ENCODE measurements at regions not wholly inside any gene's neighbourhood (a gene's known extent, or its start where the extent isn't known, plus 50 kb on each side); places are given as distances from the start of the nearest gene placed in this dataset.

DNA sequence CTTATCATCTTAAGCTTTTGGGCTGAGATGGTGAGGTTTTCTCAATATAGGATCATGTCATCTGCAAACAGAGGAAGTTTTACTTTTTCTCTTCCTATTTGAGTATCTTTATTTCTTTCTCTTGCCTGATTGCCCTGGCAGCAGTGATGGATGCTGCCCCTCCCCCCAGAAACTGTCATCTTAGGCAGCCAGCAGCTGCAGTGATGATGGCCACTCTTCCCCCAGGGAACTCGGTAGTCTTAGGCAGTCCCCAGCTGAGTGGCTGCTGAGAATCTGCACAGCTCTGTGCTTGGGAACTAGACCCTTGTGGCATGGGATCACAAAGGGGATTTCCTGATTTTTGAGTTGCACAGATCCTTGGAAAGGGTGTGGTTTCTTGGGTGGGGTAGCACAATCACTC is 791.1 kb upstream of the ALCAM start:
- TF ChIP-seq, protein P1, sequence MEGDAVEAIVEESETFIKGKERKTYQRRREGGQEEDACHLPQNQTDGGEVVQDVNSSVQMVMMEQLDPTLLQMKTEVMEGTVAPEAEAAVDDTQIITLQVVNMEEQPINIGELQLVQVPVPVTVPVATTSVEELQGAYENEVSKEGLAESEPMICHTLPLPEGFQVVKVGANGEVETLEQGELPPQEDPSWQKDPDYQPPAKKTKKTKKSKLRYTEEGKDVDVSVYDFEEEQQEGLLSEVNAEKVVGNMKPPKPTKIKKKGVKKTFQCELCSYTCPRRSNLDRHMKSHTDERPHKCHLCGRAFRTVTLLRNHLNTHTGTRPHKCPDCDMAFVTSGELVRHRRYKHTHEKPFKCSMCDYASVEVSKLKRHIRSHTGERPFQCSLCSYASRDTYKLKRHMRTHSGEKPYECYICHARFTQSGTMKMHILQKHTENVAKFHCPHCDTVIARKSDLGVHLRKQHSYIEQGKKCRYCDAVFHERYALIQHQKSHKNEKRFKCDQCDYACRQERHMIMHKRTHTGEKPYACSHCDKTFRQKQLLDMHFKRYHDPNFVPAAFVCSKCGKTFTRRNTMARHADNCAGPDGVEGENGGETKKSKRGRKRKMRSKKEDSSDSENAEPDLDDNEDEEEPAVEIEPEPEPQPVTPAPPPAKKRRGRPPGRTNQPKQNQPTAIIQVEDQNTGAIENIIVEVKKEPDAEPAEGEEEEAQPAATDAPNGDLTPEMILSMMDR (IDR thresholded peaks at IDR 0.05; ENCODE audit: borderline replicate concordance, insufficient read depth, low read depth, low read length), result no peak
- H3K4me3 ChIP-seq (ENCODE audit: low read depth, low read length), result no peak overlapping the region

DNA sequence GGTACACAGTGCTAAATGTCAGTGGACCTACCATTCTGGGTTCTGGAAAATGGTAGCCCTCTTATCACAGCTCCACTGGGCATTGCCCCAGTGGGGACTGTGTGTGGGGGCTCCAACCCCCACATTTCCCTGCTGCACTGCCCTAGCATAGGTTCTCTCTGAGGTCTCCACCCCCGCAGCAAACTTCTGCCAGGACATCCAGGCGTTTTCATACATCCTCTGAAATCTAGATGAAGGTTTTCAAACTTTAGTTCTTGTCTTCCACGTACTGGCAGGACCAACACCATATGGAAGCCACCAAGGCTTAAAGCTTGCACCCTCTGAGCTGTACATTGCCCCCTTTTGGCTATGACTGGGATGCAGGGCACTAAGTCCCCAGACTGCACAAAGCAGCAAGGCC is 788.2 kb upstream of the ALCAM start:
- TF ChIP-seq, protein P1 (IDR thresholded peaks at IDR 0.05; ENCODE audit: borderline replicate concordance, insufficient read depth, low read depth, low read length), result no peak
- H3K4me3 ChIP-seq (ENCODE audit: low read depth, low read length), result no peak overlapping the region

DNA sequence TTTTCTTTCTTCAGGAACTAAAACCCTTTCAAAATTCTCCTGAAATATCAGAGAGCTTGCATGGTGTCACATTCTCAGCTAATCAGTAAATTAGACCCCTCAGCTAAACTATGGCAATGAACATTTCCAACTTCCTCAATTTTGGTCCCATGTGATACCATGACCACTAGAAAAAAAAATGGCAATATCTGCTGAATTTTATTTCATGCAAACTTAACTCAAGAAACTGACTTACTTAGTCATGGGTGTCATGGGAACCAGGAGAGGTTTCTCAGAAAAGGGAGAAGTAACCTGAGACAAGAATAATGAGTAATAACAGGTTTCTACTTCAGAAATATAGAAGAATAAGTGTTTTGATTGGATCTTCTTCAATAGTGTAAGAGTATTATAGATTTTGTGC is 784.6 kb upstream of the ALCAM start:
- TF ChIP-seq, protein P1 (IDR thresholded peaks at IDR 0.05; ENCODE audit: borderline replicate concordance, insufficient read depth, low read depth, low read length), result no peak
- H3K4me3 ChIP-seq (ENCODE audit: low read depth, low read length), result no peak overlapping the region

DNA sequence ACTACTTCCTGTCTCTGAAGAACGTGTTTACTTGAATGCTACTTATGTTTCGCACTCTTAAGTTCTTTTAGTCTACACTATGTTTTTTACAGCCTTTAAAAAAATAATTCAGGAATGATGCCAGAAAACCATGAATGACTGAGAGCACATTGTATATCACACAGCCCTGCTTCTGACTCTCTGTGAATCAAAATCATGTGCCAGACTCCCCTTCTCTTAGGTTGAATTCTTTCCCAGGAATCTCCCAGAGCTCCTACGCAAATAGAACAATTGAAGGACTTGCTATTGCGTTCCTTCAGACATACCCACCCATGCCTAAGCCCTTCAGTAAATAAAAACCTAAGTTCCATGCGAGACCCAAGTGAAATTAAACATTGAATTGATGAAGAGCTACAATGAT is 782.0 kb upstream of the ALCAM start:
- no peak overlapping the region for H3K4me3 ChIP-seq (ENCODE audit: low read depth, low read length)
- TF ChIP-seq, protein P1 (IDR thresholded peaks at IDR 0.05; ENCODE audit: borderline replicate concordance, insufficient read depth, low read depth, low read length), result no peak

DNA sequence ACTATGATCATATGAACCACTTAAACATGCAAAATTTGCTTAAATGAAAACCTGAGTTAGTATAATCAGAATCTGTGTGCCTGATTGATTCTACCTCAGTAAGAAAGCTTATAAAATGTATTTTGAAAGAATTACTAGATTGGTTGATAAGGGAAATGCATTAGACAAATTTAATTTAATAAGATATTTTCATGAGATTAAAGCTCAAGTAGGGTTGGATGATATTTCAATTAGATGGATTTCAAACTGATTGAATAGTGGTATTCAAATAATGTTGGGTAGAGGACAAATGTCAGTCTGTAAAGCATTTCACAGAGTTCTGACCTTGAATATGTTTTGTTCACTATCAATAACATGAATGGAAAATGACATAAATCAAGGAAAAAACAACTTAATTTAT is 780.4 kb upstream of the ALCAM start:
- TF ChIP-seq, protein P1 (IDR thresholded peaks at IDR 0.05; ENCODE audit: borderline replicate concordance, insufficient read depth, low read depth, low read length), result no peak

DNA sequence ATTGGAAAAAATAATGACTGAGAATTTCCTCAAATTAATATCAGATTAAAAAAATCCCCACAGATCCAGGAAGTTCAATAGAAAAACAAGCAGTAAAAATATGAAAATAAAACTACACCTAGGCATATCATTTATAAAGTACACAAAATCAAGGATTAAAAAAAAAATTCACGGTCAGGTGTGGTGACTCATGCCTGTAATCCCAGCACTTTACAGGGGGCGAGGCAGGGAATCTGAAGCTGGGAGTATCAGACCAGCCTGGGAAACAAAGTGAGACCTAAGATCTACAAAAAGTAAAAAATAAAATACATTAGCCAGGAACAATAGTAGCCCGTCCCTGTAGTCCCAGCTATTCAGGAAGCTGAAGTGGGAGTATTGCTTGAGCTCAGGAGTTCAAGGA is 778.3 kb upstream of the ALCAM start:
- TF ChIP-seq, protein P1 (IDR thresholded peaks at IDR 0.05; ENCODE audit: borderline replicate concordance, insufficient read depth, low read depth, low read length), result no peak

More for the DNA sequence above, 780.4 kb upstream of the ALCAM start:
- no peak overlapping the region for H3K4me3 ChIP-seq (ENCODE audit: low read depth, low read length)

DNA sequence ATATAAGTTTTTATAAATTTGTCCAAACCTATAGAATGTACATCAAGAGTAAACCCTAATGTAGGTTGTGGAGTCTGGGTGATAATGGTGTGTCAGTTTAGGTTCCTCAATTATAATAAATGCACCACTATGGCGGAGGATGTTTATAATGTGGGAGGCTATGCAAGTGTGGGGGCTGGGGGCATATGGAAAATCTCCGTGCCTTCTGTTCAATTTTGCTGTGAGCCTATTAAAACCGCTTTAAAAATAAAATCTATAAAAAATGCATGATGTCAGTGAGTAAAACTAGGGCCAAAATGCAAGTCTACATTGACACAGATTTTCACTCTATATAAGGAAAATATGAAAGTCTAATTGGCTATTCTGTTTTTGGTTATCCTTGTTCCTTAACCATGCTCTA is 774.9 kb upstream of the ALCAM start:
- H3K4me3 ChIP-seq (ENCODE audit: low read depth, low read length), result no peak overlapping the region
- TF ChIP-seq, protein P1 (IDR thresholded peaks at IDR 0.05; ENCODE audit: borderline replicate concordance, insufficient read depth, low read depth, low read length), result no peak

More for the DNA sequence above, 778.3 kb upstream of the ALCAM start:
- no peak overlapping the region for H3K4me3 ChIP-seq (ENCODE audit: low read depth, low read length)
